B cell (primary cell): ENCODE measurements at regions not wholly inside any gene's neighbourhood (a gene's known extent, or its start where the extent isn't known, plus 50 kb on each side); places are given as distances from the start of the nearest gene placed in this dataset.
"Not testable (repeated sequence)": the region's sequence is repeated elsewhere in the genome, so short reads cannot be mapped to it uniquely, and the experiment has no call there.

Experiments
- ATAC-seq: fragments of 200-7000 bp; cut with Tn5 transposase; one replicate; pipeline ENCODE4 v1.10.0; 2021; ENCODE audit warnings: low read depth, mild to moderate bottlenecking, moderate number of reproducible peaks, moderate library complexity
- CTCF ChIA-PET: fragments of 350-600 bp; sonication (Branson Sonifier 250); formaldehyde crosslinking; loops from one replicate; lab custom pipeline; 2021; ENCODE audit warnings: antibody characterized with exemption, inconsistent platforms; lab: Charles Lee
- POLR2A ChIA-PET: fragments of 350-600 bp; sonication (Branson Sonifier 250); formaldehyde crosslinking; loops from one replicate; lab custom pipeline; 2021; ENCODE audit warnings: antibody characterized with exemption; lab: Charles Lee
- DNase-seq: peaks from one replicate; pipeline ENCODE4 v3.0.0; 2013
- H2AFZ ChIP-seq: 2 replicates; pipeline ENCODE4 v1.6.1; 2012; ENCODE audit warnings: mild to moderate bottlenecking, low read depth, low read length; ENCODE audit not compliant: insufficient read depth, poor library complexity, severe bottlenecking
- H3K27ac ChIP-seq, 2 donors: 1 replicate in 1 of 2; 2 replicates in 1 of 2; pipeline ENCODE4 v1.5.1; 2012 to 2013; ENCODE audit warnings: low read length in 2 of 2, mild to moderate bottlenecking in 2 of 2, moderate library complexity in 1 of 2
- H3K27me3 ChIP-seq, 4 experiments: fragments of 200-600 bp in 1 of 4; sonication (generic) in 1 of 4; replicated peaks in 1 of 4; 1 replicate in 2 of 4; 2 replicates in 2 of 4; pipeline versions ENCODE4 v1.6.1 to v1.7.0; 2013 to 2016; ENCODE audit warnings: low read length in 3 of 4, mild to moderate bottlenecking in 2 of 4, mixed read lengths in 1 of 4, moderate library complexity in 1 of 4; ENCODE audit not compliant: insufficient read depth in 4 of 4, control insufficient read depth in 3 of 4; ENCODE audit errors: control extremely low read depth in 1 of 4
- H3K36me3 ChIP-seq, 2 experiments: replicated peaks in 1 of 2; 1 replicate in 1 of 2; 2 replicates in 1 of 2; pipeline versions ENCODE4 v1.6.1 to v1.7.1; 2013; ENCODE audit warnings: low read length in 1 of 2; ENCODE audit not compliant: insufficient read depth in 2 of 2, control insufficient read depth in 1 of 2; ENCODE audit errors: control extremely low read depth in 1 of 2, extremely low read depth in 1 of 2
- H3K4me1 ChIP-seq, 2 donors: fragments of 200-600 bp in 1 of 2; sonication (generic) in 1 of 2; 1 replicate in 1 of 2; 2 replicates in 1 of 2; pipeline versions ENCODE4 v1.5.1 to v1.6.1; 2013 to 2017; ENCODE audit warnings: low read length in 2 of 2; ENCODE audit not compliant: control insufficient read depth in 2 of 2, insufficient read depth in 2 of 2
- H3K4me2 ChIP-seq: replicated peaks from 2 replicates; pipeline ENCODE3; 2012; ENCODE audit warnings: mild to moderate bottlenecking, low read depth, low read length; ENCODE audit not compliant: poor library complexity, severe bottlenecking
- H3K4me3 ChIP-seq, 5 experiments: fragments of 200-600 bp in 1 of 5; sonication (generic) in 1 of 5; 1 replicate in 3 of 5; 2 replicates in 2 of 5; pipeline versions ENCODE4 v1.5.1 to v1.7.0; 2011 to 2016; ENCODE audit warnings: low read length in 4 of 5, mild to moderate bottlenecking in 4 of 5, low read depth in 2 of 5, control low read depth in 1 of 5, moderate library complexity in 1 of 5; ENCODE audit not compliant: insufficient read depth in 1 of 5; ENCODE audit errors: control extremely low read depth in 1 of 5, extremely low read depth in 1 of 5
- H3K79me2 ChIP-seq: fragments of 200-600 bp; sonication (generic); one replicate; pipeline ENCODE4 v1.6.0; 2016; ENCODE audit warnings: low read length; ENCODE audit not compliant: control insufficient read depth, insufficient read depth
- H3K9ac ChIP-seq: fragments of 200-600 bp; sonication (generic); 2 replicates; pipeline ENCODE4 v1.6.1; 2017; ENCODE audit warnings: mild to moderate bottlenecking, low read length, moderate library complexity
- H3K9me3 ChIP-seq, 3 donors: one replicate each; pipeline versions ENCODE4 v1.6.1 to v1.7.1; 2013; ENCODE audit warnings: low read length in 2 of 3; ENCODE audit not compliant: control insufficient read depth in 2 of 3, insufficient read depth in 1 of 3; ENCODE audit errors: control extremely low read depth in 1 of 3
- H4K20me1 ChIP-seq: 2 replicates; pipeline ENCODE4 v1.6.0; 2012; ENCODE audit warnings: mild to moderate bottlenecking, low read length; ENCODE audit not compliant: insufficient read depth, control insufficient read depth, poor library complexity, severe bottlenecking
- H3K27ac Mint-ChIP-seq: one replicate; pipeline ENCODE4 v1.8.0; 2021; ENCODE audit warnings: mixed read lengths
- H3K27me3 Mint-ChIP-seq: one replicate; pipeline ENCODE4 v1.8.0; 2021; ENCODE audit warnings: mixed read lengths
- H3K4me1 Mint-ChIP-seq: one replicate; pipeline ENCODE4 v1.8.0; 2021; ENCODE audit warnings: mixed read lengths
- H3K4me3 Mint-ChIP-seq: one replicate; pipeline ENCODE4 v1.8.0; 2021; ENCODE audit warnings: mixed read lengths
- H3K9me3 Mint-ChIP-seq: one replicate; pipeline ENCODE4 v1.8.0; 2022; ENCODE audit warnings: mixed read lengths; ENCODE audit not compliant: insufficient read depth
- EZH2 ChIP-seq: IDR thresholded peaks from 2 replicates; pipeline ENCODE4 v1.6.1; 2012; ENCODE audit warnings: borderline replicate concordance, low read depth, mild to moderate bottlenecking, moderate library complexity, low read length; ENCODE audit not compliant: insufficient read depth, poor library complexity, severe bottlenecking
- WGBS: methylation state at CpG from one replicate; pipeline ENCODE4 v1.1.5; 2013; ENCODE audit warnings: missing lambda C conversion rate; ENCODE audit not compliant: insufficient coverage; 5-methylcytosine and 5-hydroxymethylcytosine counted together
- intact Hi-C: fragments of 100-400 bp; cut with micrococcal nuclease; formaldehyde crosslinking; loops from one replicate; pipeline ENCODE4 v1.10.0; 2022
- TF ChIP-seq, protein P1 (sequence below): fragments of 200-600 bp; IDR thresholded peaks from one replicate; pipeline ENCODE4 v1.8.0; 2022; ENCODE audit warnings: antibody characterized with exemption, mild to moderate bottlenecking

DNA sequence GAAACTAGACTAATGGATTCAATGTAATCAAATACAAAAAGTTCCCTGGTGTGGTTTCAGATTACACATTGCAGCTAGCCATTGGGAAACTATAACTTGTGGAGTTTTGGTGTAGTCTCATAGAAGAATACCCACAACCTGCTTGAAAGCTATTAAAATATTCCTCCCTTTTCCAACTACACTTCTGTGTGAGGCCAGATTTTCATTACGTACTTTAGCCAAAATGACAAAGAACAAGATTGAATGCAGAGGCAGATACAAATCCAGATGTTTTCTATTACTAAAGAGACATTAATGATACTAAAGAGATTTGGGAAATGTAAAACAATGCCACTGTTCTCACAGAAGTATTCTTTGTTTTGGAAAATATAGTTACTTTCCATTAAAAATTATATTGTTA is 128.7 kb upstream of the SLC35G4 start:
- DNase-seq (no peak), ATAC-seq (no peak)
- ChIA-PET CTCF (no interaction called here), POLR2A (no interaction called here)
- no peak overlapping the region for H2AFZ ChIP-seq
- intact Hi-C loops: no loop called here
- no peak overlapping the region for H3K9ac ChIP-seq
- Mint-ChIP-seq H3K27me3 (peaks cover 4% of the 10 kb centered on the region), H3K4me1 (no peaks in the 10 kb centered on the region), H3K9me3 (no peaks in the 10 kb centered on the region), H3K27ac (no peak overlapping the region), H3K4me3 (no peak overlapping the region)
- no CpG with 5 or more reads among the region's 1 CpG for WGBS
- H3K4me3 ChIP-seq: no peak overlapping the region
- no peak overlapping the region for H3K4me2 ChIP-seq
- peaks cover 0 to 3% (median 0%) of the 10 kb centered on the region in 3 donors for H3K9me3 ChIP-seq
- no peak overlapping the region for H3K27ac ChIP-seq
- no peaks in the 10 kb centered on the region for H4K20me1 ChIP-seq
- no peak for TF ChIP-seq EZH2
- TF ChIP-seq, protein P1, sequence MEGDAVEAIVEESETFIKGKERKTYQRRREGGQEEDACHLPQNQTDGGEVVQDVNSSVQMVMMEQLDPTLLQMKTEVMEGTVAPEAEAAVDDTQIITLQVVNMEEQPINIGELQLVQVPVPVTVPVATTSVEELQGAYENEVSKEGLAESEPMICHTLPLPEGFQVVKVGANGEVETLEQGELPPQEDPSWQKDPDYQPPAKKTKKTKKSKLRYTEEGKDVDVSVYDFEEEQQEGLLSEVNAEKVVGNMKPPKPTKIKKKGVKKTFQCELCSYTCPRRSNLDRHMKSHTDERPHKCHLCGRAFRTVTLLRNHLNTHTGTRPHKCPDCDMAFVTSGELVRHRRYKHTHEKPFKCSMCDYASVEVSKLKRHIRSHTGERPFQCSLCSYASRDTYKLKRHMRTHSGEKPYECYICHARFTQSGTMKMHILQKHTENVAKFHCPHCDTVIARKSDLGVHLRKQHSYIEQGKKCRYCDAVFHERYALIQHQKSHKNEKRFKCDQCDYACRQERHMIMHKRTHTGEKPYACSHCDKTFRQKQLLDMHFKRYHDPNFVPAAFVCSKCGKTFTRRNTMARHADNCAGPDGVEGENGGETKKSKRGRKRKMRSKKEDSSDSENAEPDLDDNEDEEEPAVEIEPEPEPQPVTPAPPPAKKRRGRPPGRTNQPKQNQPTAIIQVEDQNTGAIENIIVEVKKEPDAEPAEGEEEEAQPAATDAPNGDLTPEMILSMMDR: no peak
- H3K27me3 ChIP-seq: no peaks in the 10 kb centered on the region
- H3K36me3 ChIP-seq: no peaks in the 10 kb centered on the region
- no peaks in the 10 kb centered on the region for H3K79me2 ChIP-seq
- H3K4me1 ChIP-seq: no peaks in the 10 kb centered on the region

DNA sequence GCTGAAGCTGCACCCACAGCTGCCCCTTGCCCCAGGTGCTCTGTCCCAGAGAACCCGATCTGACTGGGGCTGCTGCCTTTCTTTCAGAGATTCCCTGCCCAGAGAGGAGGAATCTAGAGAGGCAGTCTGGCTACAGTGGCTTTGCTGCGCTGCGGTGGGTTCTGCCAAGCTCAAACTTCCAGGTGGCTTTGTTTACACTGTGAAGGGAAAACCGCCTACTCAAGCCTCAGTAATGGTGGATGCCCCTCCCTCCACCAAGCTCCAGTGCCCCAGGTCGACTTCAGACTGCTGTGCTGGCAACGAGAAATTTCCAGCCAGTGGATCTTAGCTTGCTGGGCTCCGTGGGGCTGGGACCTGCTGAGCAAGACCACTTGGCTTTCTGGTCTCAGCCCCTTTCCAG is 130.4 kb upstream of the SLC35G4 start:
- ATAC-seq, intact Hi-C loops, H3K4me3 ChIP-seq, H3K27ac Mint-ChIP-seq, POLR2A ChIA-PET, H3K9ac ChIP-seq, H3K4me3 Mint-ChIP-seq, H3K4me2 ChIP-seq, H3K4me1 Mint-ChIP-seq, H4K20me1 ChIP-seq, H3K27me3 Mint-ChIP-seq, CTCF ChIA-PET, H2AFZ ChIP-seq, H3K27me3 ChIP-seq, DNase-seq, H3K27ac ChIP-seq, H3K79me2 ChIP-seq, H3K36me3 ChIP-seq, H3K9me3 Mint-ChIP-seq, H3K9me3 ChIP-seq, H3K4me1 ChIP-seq: not testable (repeated sequence)
- WGBS: 89% methylated on average over 7 of the region's 7 CpGs
